Suprapubic skin (tissue), 4 donors: ENCODE measurements at regions not wholly inside any gene's neighbourhood (a gene's known extent, or its start where the extent isn't known, plus 50 kb on each side); places are given as distances from the start of the nearest gene placed in this dataset.
"Not testable (repeated sequence)": the region's sequence is repeated elsewhere in the genome, so short reads cannot be mapped to it uniquely, and the experiment has no call there.

Source experiments
- EP300 ChIP-seq: sonication (generic); formaldehyde crosslinking; IDR thresholded peaks from one replicate; pipeline ENCODE4 v1.6.1; 2017; ENCODE audit warnings: antibody characterized with exemption
- POLR2AphosphoS5 ChIP-seq, 3 donors: sonication (generic); formaldehyde crosslinking; IDR thresholded peaks; one replicate each; pipeline ENCODE4 v1.6.1; 2017; ENCODE audit warnings: antibody characterized with exemption in 3 of 3
- TF ChIP-seq, protein P1 (sequence below), 2 donors: fragments of 200-600 bp in 1 of 2; fragments of 450-650 bp in 1 of 2; sonication (generic) in 1 of 2; IDR thresholded peaks; one replicate each; pipeline ENCODE4 v1.5.1; 2016 to 2019; ENCODE audit warnings: antibody characterized with exemption in 2 of 2, mild to moderate bottlenecking in 1 of 2, moderate library complexity in 1 of 2

DNA sequence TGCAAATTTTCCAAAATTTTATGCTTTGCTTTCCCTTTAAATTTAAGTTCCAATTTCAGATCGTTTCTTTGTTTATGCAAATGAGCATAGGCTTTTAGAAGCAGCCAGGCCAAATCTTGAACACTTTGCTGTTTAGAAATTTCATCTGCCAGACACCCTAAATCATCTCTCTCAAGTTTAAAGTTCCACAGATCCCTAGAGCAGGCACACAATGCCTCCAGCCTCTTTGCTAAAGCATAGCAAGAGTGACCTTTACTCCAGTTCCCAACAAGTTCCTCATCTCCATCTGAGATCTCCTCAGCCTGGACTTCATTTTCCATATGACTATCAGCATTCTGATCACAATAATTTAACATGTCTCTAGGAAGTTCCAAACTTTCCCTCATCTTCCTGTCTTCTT lies 254.5 kb downstream of the DLL1 start:
- TF ChIP-seq, protein P1, sequence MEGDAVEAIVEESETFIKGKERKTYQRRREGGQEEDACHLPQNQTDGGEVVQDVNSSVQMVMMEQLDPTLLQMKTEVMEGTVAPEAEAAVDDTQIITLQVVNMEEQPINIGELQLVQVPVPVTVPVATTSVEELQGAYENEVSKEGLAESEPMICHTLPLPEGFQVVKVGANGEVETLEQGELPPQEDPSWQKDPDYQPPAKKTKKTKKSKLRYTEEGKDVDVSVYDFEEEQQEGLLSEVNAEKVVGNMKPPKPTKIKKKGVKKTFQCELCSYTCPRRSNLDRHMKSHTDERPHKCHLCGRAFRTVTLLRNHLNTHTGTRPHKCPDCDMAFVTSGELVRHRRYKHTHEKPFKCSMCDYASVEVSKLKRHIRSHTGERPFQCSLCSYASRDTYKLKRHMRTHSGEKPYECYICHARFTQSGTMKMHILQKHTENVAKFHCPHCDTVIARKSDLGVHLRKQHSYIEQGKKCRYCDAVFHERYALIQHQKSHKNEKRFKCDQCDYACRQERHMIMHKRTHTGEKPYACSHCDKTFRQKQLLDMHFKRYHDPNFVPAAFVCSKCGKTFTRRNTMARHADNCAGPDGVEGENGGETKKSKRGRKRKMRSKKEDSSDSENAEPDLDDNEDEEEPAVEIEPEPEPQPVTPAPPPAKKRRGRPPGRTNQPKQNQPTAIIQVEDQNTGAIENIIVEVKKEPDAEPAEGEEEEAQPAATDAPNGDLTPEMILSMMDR (IDR thresholded peaks at IDR 0.05): not testable (repeated sequence)
- not testable (repeated sequence) for TF ChIP-seq EP300; POLR2AphosphoS5 (IDR thresholded peaks at IDR 0.05)
